DOHH2 (cell line): ENCODE measurements at regions not wholly inside any gene's neighbourhood (a gene's known extent, or its start where the extent isn't known, plus 50 kb on each side); places are given as distances from the start of the nearest gene placed in this dataset.

ENCODE experiments used
- EZH2phosphoT487 ChIP-seq: fragments of 200-600 bp; sonication (generic); IDR thresholded peaks from 2 replicates; pipeline ENCODE4 v1.6.1; 2017; ENCODE audit warnings: borderline replicate concordance, mild to moderate bottlenecking, antibody characterized with exemption, low read length, moderate library complexity, mixed read lengths
- TF ChIP-seq, protein P1 (sequence below): fragments of 200-600 bp; sonication (generic); IDR thresholded peaks from one replicate; pipeline ENCODE4 v1.5.1; 2014; ENCODE audit warnings: antibody characterized with exemption, mild to moderate bottlenecking, low read depth, low read length; ENCODE audit not compliant: poor library complexity, severe bottlenecking

GRCh38 chrX:11967986-11968869 is 170.0 kb upstream of the FRMPD4 start:
- TF ChIP-seq, protein P1, sequence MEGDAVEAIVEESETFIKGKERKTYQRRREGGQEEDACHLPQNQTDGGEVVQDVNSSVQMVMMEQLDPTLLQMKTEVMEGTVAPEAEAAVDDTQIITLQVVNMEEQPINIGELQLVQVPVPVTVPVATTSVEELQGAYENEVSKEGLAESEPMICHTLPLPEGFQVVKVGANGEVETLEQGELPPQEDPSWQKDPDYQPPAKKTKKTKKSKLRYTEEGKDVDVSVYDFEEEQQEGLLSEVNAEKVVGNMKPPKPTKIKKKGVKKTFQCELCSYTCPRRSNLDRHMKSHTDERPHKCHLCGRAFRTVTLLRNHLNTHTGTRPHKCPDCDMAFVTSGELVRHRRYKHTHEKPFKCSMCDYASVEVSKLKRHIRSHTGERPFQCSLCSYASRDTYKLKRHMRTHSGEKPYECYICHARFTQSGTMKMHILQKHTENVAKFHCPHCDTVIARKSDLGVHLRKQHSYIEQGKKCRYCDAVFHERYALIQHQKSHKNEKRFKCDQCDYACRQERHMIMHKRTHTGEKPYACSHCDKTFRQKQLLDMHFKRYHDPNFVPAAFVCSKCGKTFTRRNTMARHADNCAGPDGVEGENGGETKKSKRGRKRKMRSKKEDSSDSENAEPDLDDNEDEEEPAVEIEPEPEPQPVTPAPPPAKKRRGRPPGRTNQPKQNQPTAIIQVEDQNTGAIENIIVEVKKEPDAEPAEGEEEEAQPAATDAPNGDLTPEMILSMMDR: no peak
- no peak for TF ChIP-seq EZH2phosphoT487
